DMS53 treated with DMSO at 0.1 percent for 48 hours (cell line): ENCODE measurements at regions not wholly inside any gene's neighbourhood (a gene's known extent, or its start where the extent isn't known, plus 50 kb on each side); places are given as distances from the start of the nearest gene placed in this dataset.

ENCODE experiments used
- DNase-seq: peaks from one replicate; lab custom pipeline; 2025; ENCODE audit not compliant: unreplicated experiment; lab: John Stamatoyannopoulos, UW

DNA sequence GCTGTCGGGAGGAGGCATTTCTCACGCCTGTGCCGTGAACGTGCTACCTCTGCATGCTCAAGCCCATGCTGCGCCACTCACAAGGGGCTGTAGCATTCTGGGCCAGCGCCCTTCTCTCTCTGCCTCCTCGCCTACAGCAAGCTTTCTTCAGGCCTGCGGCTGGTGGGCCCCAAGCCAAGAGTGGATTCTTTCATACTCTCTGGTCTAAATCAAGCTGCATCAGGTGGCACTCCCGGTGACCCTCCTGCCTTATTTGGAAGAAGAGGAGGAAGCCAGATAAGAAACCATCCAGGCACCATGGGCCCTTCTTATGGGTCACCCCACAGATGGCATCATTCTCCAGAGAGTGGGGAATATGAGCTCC lies 86.7 kb upstream of the DUSP5 start:
- no peak for DNase-seq

DNA sequence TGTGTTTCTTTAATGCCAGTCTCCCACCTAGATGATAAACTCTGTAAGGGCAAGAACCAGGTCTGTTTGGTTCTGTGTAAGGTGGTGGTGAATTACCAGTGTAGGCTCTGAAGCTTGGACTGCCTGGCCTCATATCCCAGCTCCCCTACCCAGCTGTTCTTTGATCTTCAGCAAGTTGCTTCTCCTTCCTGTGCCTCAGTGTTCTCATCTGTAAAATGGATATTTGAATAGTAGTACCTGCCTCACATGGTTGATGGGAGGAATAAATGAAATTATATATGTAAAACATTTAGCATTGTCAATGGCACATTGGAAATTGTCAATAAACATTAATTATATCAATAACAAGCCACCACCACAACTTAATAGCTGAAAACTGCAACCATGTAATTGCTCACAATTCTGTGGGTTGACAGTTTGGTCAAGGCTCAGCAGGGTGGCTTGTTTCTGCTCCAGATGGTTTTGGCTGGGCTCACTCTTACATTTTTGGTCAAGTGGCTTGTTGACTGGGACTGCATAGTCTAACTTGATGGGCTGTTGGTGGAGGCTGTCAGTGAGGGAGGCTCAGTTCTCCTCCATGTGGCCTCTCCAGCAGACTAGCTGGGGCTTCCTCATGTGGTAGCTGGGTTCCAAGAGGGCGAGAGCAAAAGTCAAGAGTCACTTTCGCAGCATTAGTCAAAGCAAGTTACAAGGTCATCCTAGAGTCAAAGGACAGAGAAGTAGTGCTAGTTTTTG lies 84.5 kb upstream of the DUSP5 start:
- no peak for DNase-seq

- DNase-seq, result no peak
Measured at GRCh38 chr10:110413903-110414547, 83.7 kb upstream of the DUSP5 start.

- DNase-seq, result peak; percentile 29
Measured at GRCh38 chr10:110414548-110415309, 83.0 kb upstream of the DUSP5 start.

DNA sequence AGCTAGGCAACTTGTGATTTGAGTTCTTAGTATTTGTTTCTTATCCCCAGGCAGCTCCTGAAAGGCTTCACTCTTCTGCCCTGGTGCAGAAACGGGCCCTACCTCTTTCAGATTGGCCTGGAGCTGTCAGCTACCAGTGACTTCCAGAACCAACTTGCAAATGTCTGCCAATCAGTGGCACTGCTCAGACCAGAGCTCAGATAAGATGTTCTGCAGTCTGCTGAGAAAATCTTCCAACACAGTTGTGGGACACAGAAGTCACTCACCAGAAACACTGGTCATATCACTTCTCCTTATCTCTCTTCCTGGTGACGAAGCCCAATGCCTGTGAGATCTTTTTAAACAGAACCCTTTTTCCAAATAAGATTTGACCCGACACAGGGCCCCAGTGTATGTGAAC lies 81.9 kb upstream of the DUSP5 start:
- DNase-seq, result no peak

DNA sequence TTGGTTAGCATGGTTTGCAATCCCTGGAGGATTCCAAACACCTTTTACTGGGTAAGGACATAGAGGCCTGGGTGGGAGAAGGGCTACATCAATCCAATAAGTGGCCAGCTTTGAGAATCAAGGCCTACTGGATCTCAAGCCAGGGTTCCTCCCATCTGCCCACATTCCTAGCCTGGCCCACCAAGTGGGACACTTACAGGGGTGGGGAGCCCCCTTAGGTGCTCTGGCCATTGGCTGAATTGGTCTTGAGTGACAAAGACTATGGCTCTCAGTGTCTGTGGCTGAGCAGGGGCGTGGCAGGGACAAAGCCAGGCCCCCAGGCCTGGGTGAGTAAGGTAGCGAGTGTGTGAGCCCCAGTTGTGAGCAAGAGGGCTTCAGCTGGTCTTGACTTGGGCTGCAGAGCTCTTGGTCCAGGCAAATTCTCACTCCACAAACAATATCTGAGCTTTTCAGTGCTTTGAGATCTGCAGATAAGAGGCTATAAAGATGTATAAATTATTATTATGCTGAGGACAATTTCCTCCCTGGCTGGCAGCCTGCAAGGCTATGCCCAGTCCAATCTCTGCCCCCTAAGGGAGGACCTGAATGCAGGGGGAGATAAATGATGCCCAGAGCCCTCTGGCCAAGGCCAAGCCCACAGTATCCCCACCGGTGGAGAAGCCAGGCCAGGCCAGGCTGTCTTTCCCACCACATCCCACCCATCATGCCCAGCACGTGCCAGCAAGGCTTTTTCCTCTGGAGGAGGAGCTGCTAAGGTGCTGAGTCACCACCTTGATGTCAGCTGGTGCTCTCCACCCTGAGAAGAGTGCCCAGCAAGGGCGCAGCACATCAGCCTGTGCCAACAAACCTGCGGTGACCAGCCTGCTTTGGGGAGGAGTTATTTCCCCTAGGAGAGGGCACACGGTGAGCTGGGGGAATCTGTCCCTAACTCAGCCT lies 80.7 kb upstream of the DUSP5 start:
- no peak for DNase-seq

DNA sequence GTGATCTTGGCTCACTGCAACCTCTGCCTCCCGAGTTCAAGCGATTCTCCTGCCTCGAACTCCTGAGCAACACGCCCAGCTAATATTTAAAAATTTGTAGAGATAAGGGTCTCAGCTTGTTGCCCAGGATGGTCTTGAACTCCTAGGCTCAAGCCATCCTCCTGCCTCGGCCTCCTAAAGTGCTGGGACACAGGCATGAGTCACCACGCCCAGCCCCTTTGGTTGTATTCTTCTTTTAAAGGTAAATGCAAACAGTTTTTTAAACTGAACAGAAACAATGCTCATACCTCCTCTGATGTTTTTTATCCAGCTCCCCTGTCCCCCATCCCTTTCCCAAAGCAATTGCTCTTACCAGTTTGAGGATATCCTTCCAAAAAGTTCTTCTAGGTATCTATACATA lies 79.5 kb upstream of the DUSP5 start:
- no peak for DNase-seq

GRCh38 chr10:110419265-110419664 lies 78.4 kb upstream of the DUSP5 start:
- DNase-seq, result no peak

DNA sequence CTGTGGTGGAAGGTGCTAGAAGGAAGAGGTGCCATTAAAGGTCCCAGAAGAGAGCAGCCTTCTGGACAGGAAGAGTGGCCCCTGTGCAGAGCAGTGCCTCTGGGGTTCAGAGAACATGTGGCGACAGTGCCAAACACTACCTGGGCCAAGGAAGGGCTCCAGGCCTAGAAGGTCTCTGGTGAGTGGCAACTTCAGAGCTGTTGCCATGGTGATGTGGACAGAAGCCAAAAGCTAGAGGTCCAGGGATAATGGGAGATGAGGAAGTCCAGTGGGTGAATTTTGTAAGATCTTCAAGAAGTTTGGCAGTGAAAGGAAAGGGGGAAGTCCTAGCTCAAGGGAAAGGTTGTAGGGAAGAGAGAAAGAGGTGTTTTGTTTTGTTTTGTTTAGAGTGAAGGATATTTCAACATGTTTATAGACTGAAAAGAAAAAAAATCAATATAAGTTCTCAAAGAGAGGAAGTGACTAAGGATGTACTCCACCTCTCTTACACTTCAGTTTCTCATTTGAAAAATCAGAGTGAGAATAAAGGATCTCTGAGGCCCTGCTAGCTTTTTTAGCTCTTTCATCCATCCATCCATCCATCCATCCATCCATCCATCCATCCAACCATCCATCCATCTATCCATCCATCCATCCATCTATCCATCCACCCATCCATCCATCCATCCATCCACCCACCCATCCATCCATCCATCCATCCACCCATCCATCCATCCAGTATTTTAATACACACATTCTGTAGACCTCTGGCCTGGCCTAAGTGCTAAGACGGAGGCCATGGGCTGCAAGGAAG lies 77.1 kb upstream of the DUSP5 start:
- peak; percentile 44 for DNase-seq

DNA sequence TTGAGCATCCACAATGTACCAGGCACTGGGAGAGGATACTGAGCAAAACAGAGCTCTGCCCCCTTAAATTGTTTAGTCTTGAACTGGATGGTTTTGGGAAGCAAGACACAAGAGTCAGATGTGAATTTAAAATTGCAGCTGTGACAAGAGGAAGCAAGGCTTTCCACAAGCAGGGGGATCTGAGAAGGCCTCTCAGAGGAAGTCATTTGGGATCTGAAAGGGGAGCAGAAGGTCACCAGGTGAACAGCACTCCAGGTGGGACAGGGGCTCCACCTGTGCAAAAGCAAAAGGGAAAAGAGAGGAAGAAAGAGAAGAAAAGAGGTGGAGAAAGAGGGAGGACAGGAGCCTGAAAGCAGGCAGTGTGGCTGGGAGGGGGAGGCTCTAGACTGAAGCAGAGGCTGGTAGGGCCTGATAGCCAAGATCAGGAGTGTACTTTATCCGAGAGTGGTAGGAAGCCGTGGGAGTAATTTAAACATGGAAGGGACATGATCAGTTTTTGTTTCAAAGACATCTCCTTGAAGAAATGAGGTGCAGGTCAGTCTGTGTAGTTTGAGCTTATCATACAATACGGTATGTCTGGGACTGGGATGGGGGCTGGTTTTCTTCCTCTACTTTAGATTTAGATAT lies 76.1 kb upstream of the DUSP5 start:
- DNase-seq, result no peak

DNA sequence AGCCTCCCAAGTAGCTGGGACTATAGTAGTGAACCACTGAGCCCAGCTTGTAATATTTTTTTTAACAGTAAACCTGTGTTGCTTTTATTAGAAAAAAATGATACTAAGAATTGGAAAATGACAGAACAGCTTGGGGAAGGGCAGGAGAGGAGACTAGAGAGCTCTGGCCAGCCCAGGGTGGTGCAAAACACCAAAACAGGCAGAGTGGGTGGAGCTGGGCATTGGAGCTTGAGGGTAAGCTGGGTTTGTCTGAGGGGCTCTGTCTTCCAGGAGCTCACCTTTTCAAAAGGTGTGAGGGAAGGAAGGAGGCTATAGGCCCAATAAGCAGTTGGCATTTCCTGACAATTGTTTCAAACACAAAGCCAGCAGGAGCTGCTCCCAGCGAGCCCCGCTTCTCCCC lies 75.2 kb upstream of the DUSP5 start:
- no peak for DNase-seq

- no peak for DNase-seq
Measured at GRCh38 chr10:110423650-110424049, 74.1 kb upstream of the DUSP5 start.

DNA sequence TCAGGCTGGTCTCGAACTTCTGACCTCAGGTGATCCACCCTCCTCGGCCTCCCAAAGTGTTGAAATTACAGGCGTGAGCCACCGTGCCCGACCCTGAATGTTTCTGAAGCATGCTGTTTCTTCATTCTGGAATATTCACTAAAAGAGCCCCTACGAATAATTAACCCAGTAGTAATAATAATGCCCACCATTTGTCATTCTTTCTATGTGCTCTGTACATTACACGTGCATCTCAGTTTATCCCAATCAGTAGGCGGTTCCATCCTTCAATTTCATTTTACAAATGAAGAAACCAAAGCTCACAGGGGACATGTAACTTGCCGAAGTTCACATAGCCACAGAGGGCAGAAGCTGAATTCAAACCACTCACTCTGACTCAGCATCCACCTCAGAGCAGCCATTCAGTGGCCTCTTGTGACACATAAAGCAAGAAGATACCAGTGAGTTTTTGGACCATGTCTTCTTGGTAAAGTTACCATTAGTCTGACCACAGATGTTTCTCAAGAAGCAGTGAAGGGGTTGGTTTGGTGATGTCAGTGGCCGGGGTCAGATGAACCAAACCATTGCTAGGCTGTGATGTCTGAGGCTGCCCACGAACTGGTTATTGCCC lies 71.9 kb upstream of the DUSP5 start:
- DNase-seq, result no peak

DNA sequence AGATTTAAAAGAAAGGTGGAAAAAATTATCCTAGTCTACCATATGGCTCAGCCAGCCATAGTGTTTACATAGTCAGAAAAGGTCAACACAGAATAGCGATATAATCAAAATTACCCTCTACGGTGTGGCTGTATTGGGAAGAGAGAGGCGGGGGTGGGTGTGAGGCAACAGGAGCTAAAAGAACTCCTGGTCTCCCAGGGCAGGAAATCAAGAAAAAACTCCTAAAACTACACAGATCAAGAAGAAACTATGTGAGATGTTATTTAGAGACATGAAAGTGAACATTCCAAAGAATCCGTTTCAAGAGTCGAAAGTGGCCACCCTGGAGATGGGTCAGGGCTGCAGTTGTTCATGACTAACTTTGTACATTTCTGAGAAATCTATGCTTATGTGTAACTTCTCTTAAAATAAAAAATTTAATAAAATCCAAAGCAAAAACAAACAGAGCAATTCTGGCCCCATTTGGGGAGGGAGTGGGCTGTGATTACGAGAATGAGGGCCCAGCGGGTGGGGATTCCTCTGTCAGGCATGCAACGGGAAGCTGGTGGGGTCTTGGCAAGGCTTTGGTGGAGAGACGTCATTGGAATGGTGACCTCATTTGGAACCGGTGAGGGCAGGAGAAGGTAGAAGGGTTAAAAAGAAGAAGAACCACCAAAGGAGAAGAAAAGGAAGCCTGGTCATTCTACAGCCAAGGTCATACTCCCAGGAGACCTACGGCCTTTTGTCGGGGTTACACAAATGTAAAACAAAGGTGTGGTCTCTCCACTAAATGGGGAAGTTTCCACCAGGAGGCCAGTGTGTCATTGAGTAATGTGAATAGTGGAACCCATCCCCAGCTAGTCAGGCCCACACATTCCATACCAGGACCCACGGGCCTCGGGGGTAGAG lies 71.2 kb upstream of the DUSP5 start:
- peak; percentile 64 for DNase-seq

- DNase-seq, result peak; percentile 26
Measured at GRCh38 chr10:110429301-110429700, 68.4 kb upstream of the DUSP5 start.

DNA sequence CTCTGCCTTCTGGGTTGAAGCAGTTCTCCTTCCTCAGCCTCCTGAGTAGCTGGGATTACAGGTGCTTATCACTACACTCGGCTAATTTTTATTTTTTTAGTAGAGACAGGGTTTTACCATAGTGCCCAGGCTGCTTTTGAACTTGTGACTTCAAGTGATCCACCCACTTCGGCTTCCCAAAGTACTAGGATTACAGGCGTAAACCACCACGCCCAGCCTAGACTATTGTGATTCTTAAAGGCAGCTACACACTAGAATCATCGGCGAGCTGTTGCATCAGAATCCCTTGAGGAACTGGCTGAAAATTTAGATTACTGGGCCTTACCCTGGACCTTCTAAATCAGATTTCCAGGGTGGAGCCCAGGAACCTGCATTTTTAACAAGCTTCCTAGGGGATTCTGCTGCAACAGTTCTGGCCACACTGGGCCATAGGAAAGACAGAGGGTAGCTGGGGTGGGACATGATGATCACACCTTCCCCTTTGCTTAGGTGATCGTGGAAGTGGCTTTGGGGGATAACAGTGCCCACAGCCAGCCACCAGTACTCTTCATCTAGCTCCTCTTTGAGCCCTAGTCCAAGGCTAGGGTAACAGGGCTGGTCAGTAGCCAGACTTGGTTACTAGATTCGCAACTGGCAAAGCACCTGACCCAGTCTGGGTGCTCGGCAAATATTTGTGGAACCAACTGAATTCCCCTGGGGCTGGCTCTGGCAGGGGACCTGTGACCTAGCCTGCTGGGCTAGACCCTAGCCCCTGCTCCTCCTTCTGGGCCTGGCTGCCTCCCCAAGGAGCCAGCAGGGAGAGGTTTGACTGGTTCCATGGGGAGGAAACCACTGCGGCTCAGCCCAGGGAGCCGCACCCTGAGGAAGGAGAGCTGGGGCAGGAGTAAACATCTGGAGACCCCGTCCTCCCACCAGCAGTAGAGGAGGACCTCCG lies 67.1 kb upstream of the DUSP5 start:
- DNase-seq, result no peak

GRCh38 chr10:110431659-110432058 lies 66.0 kb upstream of the DUSP5 start:
- no peak for DNase-seq
